ENCODE measurements at regions not wholly inside any gene's neighbourhood (a gene's known extent, or its start where the extent isn't known, plus 50 kb on each side); places are given as distances from the start of the nearest gene placed in this dataset.

- no peak for DNase-seq
Observed at GRCh38 chrX:39982948-39983347, 114.8 kb downstream of the BCOR start.

GRCh38 chrX:39983715-39984114, 114.0 kb downstream of the BCOR start:
- DNase-seq, result no peak

GRCh38 chrX:39984191-39984956, 113.4 kb downstream of the BCOR start:
- DNase-seq, result no peak

GRCh38 chrX:39985071-39985470, 112.7 kb downstream of the BCOR start:
- DNase-seq, result no peak

GRCh38 chrX:39985551-39985950, 112.2 kb downstream of the BCOR start:
- DNase-seq, result no peak

GRCh38 chrX:39988496-39988895, 109.3 kb downstream of the BCOR start:
- no peak for DNase-seq

- no peak for DNase-seq
Observed at GRCh38 chrX:39990388-39990787, 107.4 kb downstream of the BCOR start.

- DNase-seq, result no peak
Observed at GRCh38 chrX:39992300-39992699, 105.5 kb downstream of the BCOR start.

- DNase-seq, result no peak
Observed at GRCh38 chrX:39995457-39995856, 102.3 kb downstream of the BCOR start.

GRCh38 chrX:39996536-39996935, 101.2 kb downstream of the BCOR start:
- DNase-seq, result no peak

GRCh38 chrX:39998636-39999406, 98.9 kb downstream of the BCOR start:
- no peak for DNase-seq
